ENCODE measurements at regions not wholly inside any gene's neighbourhood (a gene's known extent, or its start where the extent isn't known, plus 50 kb on each side); places are given as distances from the start of the nearest gene placed in this dataset.

DNA sequence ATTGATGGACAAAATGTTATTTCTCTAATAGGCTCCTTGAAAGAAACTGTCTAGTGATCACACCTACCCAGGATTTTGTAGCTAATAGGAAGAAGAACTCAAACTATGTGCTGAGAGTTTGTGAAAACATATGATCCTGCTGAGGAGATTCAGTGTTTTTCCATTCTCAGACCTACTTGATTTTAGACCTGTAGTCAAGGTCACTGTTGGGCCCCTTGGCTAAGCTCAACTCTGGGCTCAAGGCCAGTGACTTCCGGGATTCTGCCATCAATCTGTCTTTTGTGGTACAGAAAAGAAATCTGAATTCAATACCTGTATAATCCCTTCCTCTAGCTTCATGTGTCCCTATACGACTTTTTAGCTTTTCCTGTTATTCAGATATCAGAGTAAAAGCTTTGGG lies 79.7 kb upstream of the FERD3L start:
- DNase-seq (no peak), ATAC-seq (no peak), FAIRE-seq (no peak)
- no peak overlapping the region for H3K4me3 ChIP-seq
- H3K27ac ChIP-seq, result no peak overlapping the region
- no peaks in the 10 kb centered on the region for H3K36me3 ChIP-seq
- no peaks in the 10 kb centered on the region for H3K9me3 ChIP-seq
- H3K27me3 ChIP-seq, result no peaks in the 10 kb centered on the region
- intact Hi-C loops (cut with DNase I), result no loop called here
- TF ChIP-seq, protein P1, sequence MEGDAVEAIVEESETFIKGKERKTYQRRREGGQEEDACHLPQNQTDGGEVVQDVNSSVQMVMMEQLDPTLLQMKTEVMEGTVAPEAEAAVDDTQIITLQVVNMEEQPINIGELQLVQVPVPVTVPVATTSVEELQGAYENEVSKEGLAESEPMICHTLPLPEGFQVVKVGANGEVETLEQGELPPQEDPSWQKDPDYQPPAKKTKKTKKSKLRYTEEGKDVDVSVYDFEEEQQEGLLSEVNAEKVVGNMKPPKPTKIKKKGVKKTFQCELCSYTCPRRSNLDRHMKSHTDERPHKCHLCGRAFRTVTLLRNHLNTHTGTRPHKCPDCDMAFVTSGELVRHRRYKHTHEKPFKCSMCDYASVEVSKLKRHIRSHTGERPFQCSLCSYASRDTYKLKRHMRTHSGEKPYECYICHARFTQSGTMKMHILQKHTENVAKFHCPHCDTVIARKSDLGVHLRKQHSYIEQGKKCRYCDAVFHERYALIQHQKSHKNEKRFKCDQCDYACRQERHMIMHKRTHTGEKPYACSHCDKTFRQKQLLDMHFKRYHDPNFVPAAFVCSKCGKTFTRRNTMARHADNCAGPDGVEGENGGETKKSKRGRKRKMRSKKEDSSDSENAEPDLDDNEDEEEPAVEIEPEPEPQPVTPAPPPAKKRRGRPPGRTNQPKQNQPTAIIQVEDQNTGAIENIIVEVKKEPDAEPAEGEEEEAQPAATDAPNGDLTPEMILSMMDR (IDR thresholded peaks at IDR 0.05), result no peak
- H3K4me1 ChIP-seq, result no peaks in the 10 kb centered on the region
- 36 to 42% methylated on average over 2 of the region's 2 CpGs for WGBS, 2 donors

DNA sequence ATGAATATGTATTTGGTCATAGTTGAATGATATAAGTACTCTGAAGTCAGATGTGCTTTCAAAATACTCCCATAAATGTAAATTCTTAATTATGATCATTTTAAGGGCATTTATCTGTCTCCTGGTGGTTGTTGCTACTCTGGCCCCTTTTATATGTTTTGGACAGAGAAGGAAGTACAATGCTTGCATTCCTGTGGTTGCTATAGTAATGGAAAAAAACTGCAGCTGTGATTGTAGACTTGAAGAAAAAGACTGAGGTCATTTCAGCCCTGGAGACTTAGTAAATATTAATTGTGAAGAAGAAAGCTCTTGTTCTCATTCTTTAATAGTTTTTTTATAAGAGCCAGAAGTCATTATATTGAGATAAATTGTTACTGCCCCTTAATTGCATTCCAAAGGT lies 70.2 kb upstream of the FERD3L start:
- Histone ChIP-seq H3K9me3 (no peaks in the 10 kb centered on the region), H3K36me3 (no peaks in the 10 kb centered on the region), H3K27me3 (no peaks in the 10 kb centered on the region), H3K27ac (no peak overlapping the region), H3K4me1 (no peaks in the 10 kb centered on the region), H3K4me3 (no peak overlapping the region)
- intact Hi-C loops (cut with DNase I), result no loop called here
- DNase-seq (no peak), FAIRE-seq (no peak), ATAC-seq (no peak)
- TF ChIP-seq, protein P1 (IDR thresholded peaks at IDR 0.05), result no peak

DNA sequence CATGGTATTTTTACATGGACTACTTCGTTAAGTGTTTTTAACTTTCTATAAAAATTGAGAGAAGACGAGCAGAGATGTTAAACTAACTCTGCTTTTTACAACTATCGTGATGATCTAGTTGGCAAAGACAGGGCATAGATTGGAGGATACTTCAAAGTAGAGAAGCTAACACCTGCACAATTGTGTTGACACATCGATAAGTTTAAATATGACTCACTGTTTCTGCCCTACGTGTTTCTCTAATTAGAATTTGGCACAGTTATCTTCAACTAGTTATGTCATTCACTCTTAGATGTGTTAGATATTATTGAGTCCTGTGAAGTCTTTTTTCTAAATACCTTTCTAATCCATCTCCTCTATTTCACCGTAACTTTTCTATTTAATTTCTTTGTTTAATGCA lies 68.5 kb upstream of the FERD3L start:
- Histone ChIP-seq H3K36me3 (no peaks in the 10 kb centered on the region), H3K9me3 (no peaks in the 10 kb centered on the region), H3K4me3 (no peak overlapping the region), H3K4me1 (no peaks in the 10 kb centered on the region), H3K27ac (no peak overlapping the region), H3K27me3 (no peaks in the 10 kb centered on the region)
- DNase-seq (no peak), FAIRE-seq (no peak), ATAC-seq (no peak)
- TF ChIP-seq, protein P1 (IDR thresholded peaks at IDR 0.05), result no peak
- intact Hi-C loops (cut with DNase I), result no loop called here
- 35 to 42% methylated on average over 6 of the region's 6 CpGs for WGBS, 2 donors

DNA sequence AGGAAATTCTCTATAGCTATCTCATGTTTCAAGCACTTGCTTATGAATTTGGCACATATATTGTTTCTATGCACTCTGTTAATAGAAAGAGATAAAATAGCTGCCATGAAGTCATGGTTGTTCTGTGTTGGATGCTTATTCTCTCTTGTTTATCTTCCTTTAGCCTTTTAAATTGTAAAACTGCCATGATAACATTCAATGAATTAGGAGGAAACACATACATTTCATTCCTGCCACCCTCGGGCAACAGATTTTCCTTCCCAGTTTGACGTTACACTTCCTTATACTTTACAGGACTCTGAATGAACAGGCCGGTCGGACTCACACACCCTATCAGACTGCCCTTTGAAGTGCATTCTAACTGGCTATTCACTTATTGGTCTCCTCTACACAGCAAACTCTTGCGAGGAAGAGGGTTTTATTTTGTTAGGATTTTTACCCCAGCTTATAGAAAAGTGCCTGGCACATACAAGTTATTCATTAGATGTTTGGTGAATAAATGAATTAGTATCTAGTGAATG lies 65.7 kb upstream of the FERD3L start:
- FAIRE-seq, result no peak
- 18 to 22% methylated on average over 5 of the region's 5 CpGs for WGBS, 2 donors
- ATAC-seq, result no peak
- TF ChIP-seq, protein P1 (IDR thresholded peaks at IDR 0.05), result no peak
- DNase-seq, result no peak
- no peaks in the 10 kb centered on the region for H3K4me1 ChIP-seq
- intact Hi-C loops (cut with DNase I), result no loop called here
- H3K36me3 ChIP-seq, result no peaks in the 10 kb centered on the region
- no peaks in the 10 kb centered on the region for H3K27me3 ChIP-seq
- no peak overlapping the region for H3K27ac ChIP-seq
- no peaks in the 10 kb centered on the region for H3K9me3 ChIP-seq
- H3K4me3 ChIP-seq, result no peak overlapping the region

DNA sequence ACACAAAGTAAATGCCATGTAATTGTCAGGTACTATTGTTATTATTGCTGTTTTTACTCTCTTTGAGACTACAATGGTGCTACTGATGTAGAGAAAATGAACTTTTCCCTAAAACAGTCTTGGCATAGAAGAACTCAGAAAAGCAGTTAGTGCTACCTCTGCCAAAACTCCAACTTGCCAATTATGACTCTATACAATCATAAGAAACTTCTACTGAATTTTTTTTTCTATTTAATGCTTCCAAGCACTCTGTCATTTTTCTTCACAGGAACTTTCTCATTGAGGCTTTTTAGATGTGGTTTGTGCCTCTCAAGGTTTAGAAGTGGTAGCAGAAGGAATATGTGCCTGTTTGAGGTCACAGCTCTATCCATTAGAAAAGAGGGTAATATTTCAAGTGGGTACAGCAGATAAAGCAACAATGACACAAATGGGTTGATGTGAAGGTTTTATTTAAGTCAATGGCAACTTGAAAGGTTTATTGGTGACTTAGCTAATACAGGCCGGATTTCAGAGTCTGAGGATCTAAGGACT lies 64.0 kb upstream of the FERD3L start:
- H3K27ac ChIP-seq, result no peak overlapping the region
- no peak for FAIRE-seq
- H3K9me3 ChIP-seq, result no peaks in the 10 kb centered on the region
- no peaks in the 10 kb centered on the region for H3K4me1 ChIP-seq
- intact Hi-C loops (cut with DNase I), result no loop called here
- no peak for ATAC-seq
- H3K4me3 ChIP-seq, result no peak overlapping the region
- H3K27me3 ChIP-seq, result no peaks in the 10 kb centered on the region
- DNase-seq, result no peak
- 41 to 48% methylated on average over 1 of the region's 1 CpG for WGBS, 2 donors
- H3K36me3 ChIP-seq, result no peaks in the 10 kb centered on the region
- TF ChIP-seq, protein P1 (IDR thresholded peaks at IDR 0.05), result no peak
